Mucosa of rectum (tissue), 2 donors: ENCODE measurements at regions not wholly inside any gene's neighbourhood (a gene's known extent, or its start where the extent isn't known, plus 50 kb on each side); places are given as distances from the start of the nearest gene placed in this dataset.
"Not testable (repeated sequence)": the region's sequence is repeated elsewhere in the genome, so short reads cannot be mapped to it uniquely, and the experiment has no call there.

Source experiments
- H3K27ac ChIP-seq, 2 donors: one replicate each; pipeline ENCODE4 v1.7.0; 2013; ENCODE audit warnings: inconsistent platforms in 2 of 2, low read depth in 2 of 2, low read length in 2 of 2
- H3K27me3 ChIP-seq, 2 donors: one replicate each; pipeline ENCODE4 v1.7.0; 2013; ENCODE audit warnings: low read length in 2 of 2; ENCODE audit not compliant: control insufficient read depth in 2 of 2, insufficient read depth in 2 of 2
- H3K36me3 ChIP-seq, 2 donors: one replicate each; pipeline ENCODE4 v1.7.0; 2013; ENCODE audit warnings: low read length in 2 of 2; ENCODE audit not compliant: control insufficient read depth in 2 of 2, insufficient read depth in 2 of 2
- H3K4me1 ChIP-seq, 2 donors: one replicate each; pipeline ENCODE4 v1.7.0; 2013; ENCODE audit warnings: low read length in 2 of 2, mild to moderate bottlenecking in 1 of 2; ENCODE audit not compliant: control insufficient read depth in 2 of 2, insufficient read depth in 2 of 2
- H3K4me3 ChIP-seq, 2 donors: one replicate each; pipeline ENCODE4 v1.7.0; 2013; ENCODE audit warnings: low read length in 2 of 2
- H3K9ac ChIP-seq, 2 donors: one replicate each; pipeline ENCODE4 v1.7.0; 2013; ENCODE audit warnings: low read length in 2 of 2, low read depth in 1 of 2, mild to moderate bottlenecking in 1 of 2
- H3K9me3 ChIP-seq, 2 donors: one replicate each; pipeline ENCODE4 v1.7.0; 2013; ENCODE audit warnings: low read length in 2 of 2; ENCODE audit not compliant: control insufficient read depth in 2 of 2
- donor health status: healthy.
- donor health status: Normal muscosa, but diverticular disease.

DNA sequence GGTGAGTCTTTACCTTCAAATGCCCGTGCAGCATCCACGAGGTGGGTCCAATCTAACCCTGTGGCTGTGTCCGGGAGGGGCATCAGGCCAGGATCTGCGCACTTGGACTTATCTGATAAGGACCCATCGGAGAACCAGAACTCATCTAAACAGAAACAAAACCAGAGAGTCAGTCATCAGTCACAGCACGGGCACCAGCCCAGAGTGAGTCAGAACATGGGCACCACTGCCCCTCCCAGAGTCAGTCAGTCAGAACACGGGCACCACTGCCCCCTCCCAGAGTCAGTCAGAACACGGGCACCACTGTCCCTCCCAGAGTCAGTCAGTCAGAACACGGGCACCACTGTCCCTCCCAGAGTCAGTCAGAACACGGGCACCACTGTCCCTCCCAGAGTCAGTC is 214.5 kb downstream of the SIPA1L2 start:
- H3K4me3 ChIP-seq, H3K27me3 ChIP-seq, H3K9ac ChIP-seq, H3K27ac ChIP-seq, H3K9me3 ChIP-seq, H3K4me1 ChIP-seq: not testable (repeated sequence)
- peaks cover 48 to 72% of the 10 kb centered on the region in 2 donors for H3K36me3 ChIP-seq

DNA sequence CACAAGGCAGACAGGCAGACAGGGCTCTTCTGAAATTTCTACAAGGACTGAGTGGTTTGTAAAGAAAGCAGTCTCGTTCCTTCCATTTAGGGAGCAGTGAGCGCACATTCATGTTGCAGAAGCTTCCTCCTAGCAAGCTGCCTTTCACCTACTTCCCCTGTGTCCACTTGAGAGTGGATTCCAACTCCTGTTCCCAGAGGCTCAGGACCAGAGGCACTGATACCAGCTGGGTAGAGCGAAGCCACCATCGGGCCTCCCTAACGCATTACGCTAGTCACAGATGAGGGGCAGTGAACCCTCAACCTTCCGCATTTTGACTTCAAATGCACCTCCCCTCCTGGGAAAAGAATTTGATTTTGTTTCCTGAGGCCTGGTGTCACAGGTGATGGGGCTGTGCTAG is 215.8 kb downstream of the SIPA1L2 start:
- Histone ChIP-seq H3K9ac (no peak overlapping the region), H3K4me1 (no peaks in the 10 kb centered on the region), H3K27me3 (no peaks in the 10 kb centered on the region), H3K36me3 (peaks cover 50 to 74% of the 10 kb centered on the region in 2 donors), H3K27ac (no peak overlapping the region), H3K4me3 (no peak overlapping the region), H3K9me3 (peaks cover 2 to 4% of the 10 kb centered on the region in 2 donors)

DNA sequence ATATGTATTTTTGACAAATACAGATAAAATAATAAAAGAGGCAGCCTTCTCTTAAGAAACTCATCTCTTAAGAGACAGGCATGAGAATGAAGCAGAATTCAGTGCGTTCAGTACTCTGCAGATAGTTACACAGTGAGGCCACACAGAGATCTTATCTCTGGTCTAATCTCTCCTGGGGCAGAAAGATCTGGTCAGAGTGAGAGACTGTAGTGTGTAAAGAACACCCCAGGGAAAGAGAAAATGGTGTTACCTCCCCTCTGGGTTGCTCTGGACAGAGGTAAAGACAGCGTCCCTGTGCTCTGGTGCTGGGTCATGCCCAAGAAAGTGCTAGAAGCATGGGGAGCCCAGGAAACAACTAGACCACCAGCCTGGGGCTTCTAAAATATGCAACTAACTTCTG is 216.3 kb downstream of the SIPA1L2 start:
- Histone ChIP-seq H3K27ac (no peak overlapping the region), H3K36me3 (peaks cover 47 to 71% of the 10 kb centered on the region in 2 donors), H3K4me1 (no peaks in the 10 kb centered on the region), H3K4me3 (no peak overlapping the region), H3K9me3 (peaks cover 2 to 4% of the 10 kb centered on the region in 2 donors), H3K9ac (no peak overlapping the region), H3K27me3 (no peaks in the 10 kb centered on the region)

DNA sequence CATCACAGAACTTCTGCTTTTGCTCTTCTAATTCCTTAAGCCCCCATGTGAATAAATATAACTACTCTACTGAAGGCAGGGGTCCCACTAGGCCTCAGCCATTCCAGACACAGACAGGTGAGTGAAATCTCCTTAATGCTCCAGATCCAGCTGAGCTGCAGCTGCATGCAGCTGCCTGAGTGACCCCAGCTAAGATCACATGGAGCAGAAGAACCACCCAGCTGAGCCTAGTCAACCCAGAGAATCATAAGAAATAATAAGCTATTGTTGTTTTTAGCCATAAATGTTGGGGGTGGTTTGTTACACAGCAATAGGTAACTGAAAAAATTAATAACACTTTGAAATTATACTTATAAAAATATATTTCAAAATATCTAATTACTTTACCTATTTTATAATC is 220.3 kb downstream of the SIPA1L2 start:
- Histone ChIP-seq H3K9me3 (peaks cover 2 to 4% of the 10 kb centered on the region in 2 donors), H3K4me3 (no peak overlapping the region), H3K4me1 (no peaks in the 10 kb centered on the region), H3K9ac (no peak overlapping the region), H3K36me3 (peaks cover 37 to 48% of the 10 kb centered on the region in 2 donors), H3K27me3 (no peaks in the 10 kb centered on the region), H3K27ac (no peak overlapping the region)

DNA sequence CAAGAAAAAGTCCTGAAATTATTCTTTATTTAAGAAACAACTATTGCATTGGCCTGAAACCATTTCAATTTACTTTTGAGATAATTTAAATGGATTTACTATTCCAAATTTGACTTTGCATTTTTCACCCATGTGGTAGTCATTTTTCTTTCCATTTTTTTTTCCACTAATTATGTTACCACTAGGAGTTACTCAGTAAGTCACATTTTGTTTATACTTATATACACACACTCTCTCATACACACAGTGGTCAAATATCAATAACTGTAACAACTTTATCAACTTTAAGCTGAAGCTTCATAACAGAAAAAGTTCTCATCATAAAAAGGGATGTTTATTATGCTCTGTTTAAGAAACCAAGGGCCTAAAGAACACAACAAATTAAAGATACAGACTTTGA is 222.8 kb downstream of the SIPA1L2 start:
- peaks cover 2 to 4% of the 10 kb centered on the region in 2 donors for H3K9me3 ChIP-seq
- no peaks in the 10 kb centered on the region for H3K27me3 ChIP-seq
- peaks cover 42 to 43% of the 10 kb centered on the region in 2 donors for H3K36me3 ChIP-seq
- H3K4me3 ChIP-seq: no peak overlapping the region
- H3K4me1 ChIP-seq: no peaks in the 10 kb centered on the region
- H3K9ac ChIP-seq: no peak overlapping the region
- no peak overlapping the region for H3K27ac ChIP-seq

DNA sequence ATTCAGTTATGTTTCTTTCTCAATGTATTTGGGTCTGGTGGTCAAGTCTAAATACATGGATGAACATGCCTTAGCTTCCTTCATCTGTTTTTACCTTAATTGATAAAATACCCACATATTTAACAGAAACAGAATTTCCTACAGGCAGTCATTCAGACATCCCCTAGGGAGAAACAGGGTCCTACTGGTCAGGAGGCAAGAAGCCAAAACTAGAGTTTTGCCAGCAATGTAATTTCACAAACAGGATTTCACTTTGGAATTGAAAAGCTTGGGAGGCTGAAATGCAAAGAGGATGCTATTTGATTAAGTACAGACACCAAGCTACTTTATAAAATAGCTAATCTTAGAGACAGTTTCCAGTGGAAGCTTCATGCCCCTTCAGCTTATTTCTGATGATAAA is 224.2 kb downstream of the SIPA1L2 start:
- Histone ChIP-seq H3K4me3 (no peak overlapping the region), H3K9ac (no peak overlapping the region), H3K27ac (no peak overlapping the region), H3K27me3 (no peaks in the 10 kb centered on the region), H3K4me1 (no peaks in the 10 kb centered on the region), H3K36me3 (peaks cover 47 to 48% of the 10 kb centered on the region in 2 donors), H3K9me3 (peaks cover 2 to 4% of the 10 kb centered on the region in 2 donors)

DNA sequence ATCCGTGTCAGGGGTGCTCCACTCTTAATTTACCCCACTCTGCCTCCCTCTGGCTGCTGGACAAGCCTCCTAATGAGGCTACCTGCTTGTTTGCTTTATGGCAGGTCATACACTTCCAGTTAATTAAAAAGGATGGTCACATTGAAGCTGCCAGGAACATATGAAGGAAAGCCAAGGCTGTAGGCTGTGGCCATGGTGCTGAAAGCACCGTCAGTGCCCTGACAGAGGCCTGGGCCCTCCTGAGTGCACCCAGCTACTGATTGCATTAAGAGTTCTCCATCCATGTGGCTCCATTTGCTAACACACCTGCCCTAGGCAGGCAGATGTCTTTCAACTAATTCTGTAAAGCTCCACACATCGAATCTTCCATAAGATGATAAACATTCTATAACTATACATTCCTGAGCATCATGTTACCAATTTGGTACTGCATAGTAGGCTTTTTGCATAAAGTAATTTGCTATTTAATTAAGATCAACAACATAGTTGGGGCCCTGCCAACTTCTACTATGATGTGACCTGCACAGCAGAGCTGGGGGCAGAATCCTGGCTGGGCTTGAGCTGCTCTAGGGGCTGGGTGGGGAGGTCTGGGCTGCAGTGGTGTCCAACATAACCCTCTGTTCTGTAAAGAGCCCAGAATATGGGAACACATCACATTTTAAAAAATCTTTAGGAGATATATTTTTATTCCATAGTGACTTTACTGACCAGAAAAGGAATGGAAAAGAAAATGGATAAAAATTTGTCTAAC is 224.8 kb downstream of the SIPA1L2 start:
- Histone ChIP-seq H3K9ac (no peak overlapping the region), H3K27ac (no peak overlapping the region), H3K36me3 (peaks cover 50 to 54% of the 10 kb centered on the region in 2 donors), H3K4me1 (no peaks in the 10 kb centered on the region), H3K4me3 (no peak overlapping the region), H3K27me3 (no peaks in the 10 kb centered on the region), H3K9me3 (peaks cover 2 to 4% of the 10 kb centered on the region in 2 donors)

DNA sequence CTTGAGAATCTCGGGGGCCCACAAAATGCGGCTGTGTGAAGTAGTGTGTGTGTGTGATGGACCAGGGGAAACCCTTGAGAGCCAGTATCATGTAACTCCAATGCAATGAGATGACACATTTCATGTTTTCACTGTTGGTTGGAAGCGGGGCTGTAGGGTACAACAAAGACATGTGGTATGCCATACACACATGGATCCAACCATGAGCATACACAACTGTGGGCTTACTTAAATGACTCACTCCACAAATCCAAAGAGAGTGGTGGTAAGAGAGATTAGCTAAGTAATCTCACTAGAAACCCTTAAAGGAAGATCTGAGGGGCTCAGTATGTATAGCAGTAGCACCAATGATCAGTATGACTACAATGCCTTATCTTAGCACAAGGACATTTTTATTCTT is 225.7 kb downstream of the SIPA1L2 start:
- Histone ChIP-seq H3K9me3 (peaks cover 0 to under 1% of the 10 kb centered on the region in 2 donors), H3K36me3 (peaks cover 55% of the 10 kb centered on the region in 2 donors), H3K27me3 (no peaks in the 10 kb centered on the region), H3K4me1 (no peaks in the 10 kb centered on the region), H3K27ac (no peak overlapping the region), H3K9ac (no peak overlapping the region), H3K4me3 (no peak overlapping the region)

DNA sequence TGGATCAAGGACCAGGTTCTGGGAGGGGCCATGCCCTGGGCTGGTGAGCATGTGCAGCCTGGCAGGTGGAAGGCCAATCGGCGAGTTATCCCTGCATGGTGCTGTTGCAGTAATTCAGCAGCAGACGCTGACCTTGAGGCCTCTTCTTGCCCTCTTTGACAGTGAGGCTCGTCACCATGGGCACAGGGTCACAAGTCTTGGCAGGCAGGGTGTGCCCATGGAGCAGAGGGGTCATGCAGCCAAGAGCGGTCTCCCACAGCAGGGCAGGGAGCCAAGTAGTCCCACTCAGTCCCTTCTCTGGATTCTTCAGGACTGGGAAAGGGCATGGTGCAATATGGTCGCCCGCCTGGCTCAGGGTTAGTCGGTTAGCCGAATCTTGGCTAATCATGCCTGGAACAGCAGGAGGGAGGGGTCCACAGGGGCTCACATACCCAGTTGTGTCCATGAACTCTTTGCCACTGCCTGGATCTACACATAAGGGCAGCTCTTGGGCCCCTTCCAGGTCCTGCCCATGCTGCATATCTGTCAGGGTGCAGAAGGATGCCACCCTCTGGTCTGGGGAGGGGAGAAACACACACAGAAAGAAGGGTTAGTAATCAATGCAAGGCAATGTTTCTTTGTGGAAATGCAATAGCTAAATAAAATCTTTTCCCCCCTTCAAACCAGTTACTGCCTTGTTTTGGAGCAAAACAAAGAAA is 226.8 kb downstream of the SIPA1L2 start:
- Histone ChIP-seq H3K9me3 (no peaks in the 10 kb centered on the region), H3K9ac (no peak overlapping the region), H3K4me3 (no peak overlapping the region), H3K27ac (no peak overlapping the region), H3K27me3 (no peaks in the 10 kb centered on the region), H3K36me3 (peaks cover 62% of the 10 kb centered on the region in 2 donors), H3K4me1 (no peaks in the 10 kb centered on the region)

DNA sequence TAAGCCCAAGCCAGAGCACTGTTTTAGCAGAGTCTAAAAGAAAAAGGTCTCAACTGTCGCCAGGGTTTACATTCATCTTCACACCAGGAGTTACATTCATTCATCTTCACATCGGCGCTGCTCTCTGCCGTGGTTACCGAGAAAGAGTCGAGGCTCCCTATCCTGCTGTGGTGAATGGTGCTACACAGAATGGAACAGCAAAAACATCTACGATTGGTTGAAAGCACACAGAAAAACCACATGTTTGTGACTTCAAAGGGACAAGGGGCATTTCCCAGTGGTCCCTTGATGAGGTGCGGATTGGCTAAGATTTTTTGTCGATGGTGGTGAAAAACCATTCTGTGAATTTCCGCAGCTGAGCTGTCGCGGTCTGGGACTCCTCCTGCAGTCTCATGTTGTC is 231.1 kb downstream of the SIPA1L2 start:
- no peaks in the 10 kb centered on the region for H3K4me1 ChIP-seq
- H3K9me3 ChIP-seq: no peaks in the 10 kb centered on the region
- no peak overlapping the region for H3K4me3 ChIP-seq
- peaks cover 50 to 54% of the 10 kb centered on the region in 2 donors for H3K36me3 ChIP-seq
- no peak overlapping the region for H3K9ac ChIP-seq
- H3K27me3 ChIP-seq: no peaks in the 10 kb centered on the region
- no peak overlapping the region for H3K27ac ChIP-seq
